22Rv1 (cell line): ENCODE measurements at regions not wholly inside any gene's neighbourhood (a gene's known extent, or its start where the extent isn't known, plus 50 kb on each side); places are given as distances from the start of the nearest gene placed in this dataset.

ENCODE experiments used
- H3K27ac ChIP-seq: fragments of 450-650 bp; 2 replicates; pipeline ENCODE4 v1.5.1; 2017
- ZFX ChIP-seq: fragments of 450-650 bp; IDR thresholded peaks from 2 replicates; pipeline ENCODE4 v1.6.1; 2017; ENCODE audit warnings: antibody characterized with exemption, borderline replicate concordance
- TF ChIP-seq, protein P1 (sequence below): fragments of 450-650 bp; IDR thresholded peaks from 2 replicates; pipeline ENCODE4 v1.5.1; 2017; ENCODE audit warnings: mild to moderate bottlenecking

- H3K27ac ChIP-seq: no peak overlapping the region
- TF ChIP-seq, protein P1, sequence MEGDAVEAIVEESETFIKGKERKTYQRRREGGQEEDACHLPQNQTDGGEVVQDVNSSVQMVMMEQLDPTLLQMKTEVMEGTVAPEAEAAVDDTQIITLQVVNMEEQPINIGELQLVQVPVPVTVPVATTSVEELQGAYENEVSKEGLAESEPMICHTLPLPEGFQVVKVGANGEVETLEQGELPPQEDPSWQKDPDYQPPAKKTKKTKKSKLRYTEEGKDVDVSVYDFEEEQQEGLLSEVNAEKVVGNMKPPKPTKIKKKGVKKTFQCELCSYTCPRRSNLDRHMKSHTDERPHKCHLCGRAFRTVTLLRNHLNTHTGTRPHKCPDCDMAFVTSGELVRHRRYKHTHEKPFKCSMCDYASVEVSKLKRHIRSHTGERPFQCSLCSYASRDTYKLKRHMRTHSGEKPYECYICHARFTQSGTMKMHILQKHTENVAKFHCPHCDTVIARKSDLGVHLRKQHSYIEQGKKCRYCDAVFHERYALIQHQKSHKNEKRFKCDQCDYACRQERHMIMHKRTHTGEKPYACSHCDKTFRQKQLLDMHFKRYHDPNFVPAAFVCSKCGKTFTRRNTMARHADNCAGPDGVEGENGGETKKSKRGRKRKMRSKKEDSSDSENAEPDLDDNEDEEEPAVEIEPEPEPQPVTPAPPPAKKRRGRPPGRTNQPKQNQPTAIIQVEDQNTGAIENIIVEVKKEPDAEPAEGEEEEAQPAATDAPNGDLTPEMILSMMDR: no peak
- no peak for TF ChIP-seq ZFX
Observed at GRCh38 chr2:49832555-49832954, 678.2 kb upstream of the FSHR start.

- no peak overlapping the region for H3K27ac ChIP-seq
- TF ChIP-seq, protein P1: no peak
- TF ChIP-seq ZFX: no peak
Observed at GRCh38 chr2:49831698-49832367, 677.5 kb upstream of the FSHR start.

- TF ChIP-seq, protein P1: no peak
- no peak for TF ChIP-seq ZFX
- no peak overlapping the region for H3K27ac ChIP-seq
Observed at GRCh38 chr2:49830846-49831245, 676.5 kb upstream of the FSHR start.

- TF ChIP-seq, protein P1: no peak
- no peak for TF ChIP-seq ZFX
- H3K27ac ChIP-seq: no peak overlapping the region
Observed at GRCh38 chr2:49827366-49827765, 673.1 kb upstream of the FSHR start.

GRCh38 chr2:49813208-49813607 is 658.9 kb upstream of the FSHR start:
- TF ChIP-seq ZFX: no peak
- TF ChIP-seq, protein P1: no peak
- H3K27ac ChIP-seq: no peak overlapping the region

DNA sequence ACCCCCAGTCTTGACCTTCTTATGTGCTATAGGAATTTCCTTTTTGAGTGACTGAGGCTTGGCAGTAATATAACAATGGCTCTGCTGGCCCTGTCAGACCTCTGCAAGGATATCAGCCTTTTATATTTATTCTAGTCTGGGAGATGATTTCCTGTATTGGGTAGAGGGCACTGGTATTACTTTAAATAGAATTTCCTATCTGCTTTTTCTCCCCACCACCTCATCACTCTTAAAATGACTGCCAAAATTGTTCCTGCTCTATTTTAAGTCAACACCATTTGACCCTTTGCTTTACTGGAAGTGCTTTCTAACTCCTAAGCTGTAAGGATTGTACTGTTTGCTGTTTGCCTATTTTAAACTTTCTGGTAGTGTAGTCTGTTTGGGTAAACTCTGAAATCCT is 658.4 kb upstream of the FSHR start:
- no peak for TF ChIP-seq ZFX
- TF ChIP-seq, protein P1: no peak
- H3K27ac ChIP-seq: no peak overlapping the region

- H3K27ac ChIP-seq: no peak overlapping the region
- TF ChIP-seq, protein P1: no peak
- no peak for TF ChIP-seq ZFX
Observed at GRCh38 chr2:49811502-49811901, 657.2 kb upstream of the FSHR start.
